MCF 10A (cell line): ENCODE measurements at regions not wholly inside any gene's neighbourhood (a gene's known extent, or its start where the extent isn't known, plus 50 kb on each side); places are given as distances from the start of the nearest gene placed in this dataset.

ENCODE experiments used
- BruUV-seq: library from RNA; stranded (reverse); fragments of 400-500 nt; replicated peaks from 2 replicates; lab custom pipeline; 2021; lab: Mats Ljungman, UMichigan
- CTCF ChIA-PET: fragments of 300-600 bp; sonication (Branson Sonifier 250); formaldehyde crosslinking; extraction: SDS; loops from one replicate; lab custom pipeline; 2021; ENCODE audit warnings: antibody characterized with exemption, inconsistent platforms; lab: Yijun Ruan, JAX
- POLR2A ChIA-PET: fragments of 300-600, 350-650 bp; sonication (Branson Sonifier 250); formaldehyde crosslinking; extraction: SDS; loops from one replicate; lab custom pipeline; 2020; ENCODE audit warnings: antibody characterized with exemption, inconsistent platforms; lab: Yijun Ruan, JAX
- DNase-seq: peaks from one replicate; pipeline ENCODE4 v3.0.0-alpha.2; 2018; ENCODE audit not compliant: unreplicated experiment
- H3K27ac Mint-ChIP-seq: one replicate; pipeline ENCODE4 v1.8.0; 2022; ENCODE audit warnings: mild to moderate bottlenecking, low read depth, mixed read lengths; ENCODE audit not compliant: unreplicated experiment
- H3K27me3 Mint-ChIP-seq: one replicate; pipeline ENCODE4 v1.8.0; 2022; ENCODE audit warnings: mixed read lengths; ENCODE audit not compliant: insufficient read depth, unreplicated experiment
- H3K36me3 Mint-ChIP-seq: one replicate; pipeline ENCODE4 v1.8.0; 2022; ENCODE audit warnings: mild to moderate bottlenecking, moderate library complexity, mixed read lengths; ENCODE audit not compliant: insufficient read depth, unreplicated experiment
- H3K4me1 Mint-ChIP-seq: one replicate; pipeline ENCODE4 v1.8.0; 2022; ENCODE audit warnings: mixed read lengths; ENCODE audit not compliant: insufficient read depth, unreplicated experiment
- H3K4me3 Mint-ChIP-seq: one replicate; pipeline ENCODE4 v1.8.0; 2022; ENCODE audit warnings: mild to moderate bottlenecking, moderate library complexity, mixed read lengths; ENCODE audit not compliant: unreplicated experiment
- H3K9me3 Mint-ChIP-seq: one replicate; pipeline ENCODE4 v1.8.0; 2022; ENCODE audit warnings: mixed read lengths; ENCODE audit not compliant: unreplicated experiment
- CTCF ChIP-seq: fragments of 200-600 bp; IDR thresholded peaks from one replicate; pipeline ENCODE4 v1.8.0; 2022; ENCODE audit warnings: antibody characterized with exemption, mild to moderate bottlenecking; ENCODE audit not compliant: unreplicated experiment
- intact Hi-C: fragments of 100-400 bp; cut with micrococcal nuclease; formaldehyde crosslinking; loops from 2 replicates; pipeline ENCODE4 v1.14.1; 2022

DNA sequence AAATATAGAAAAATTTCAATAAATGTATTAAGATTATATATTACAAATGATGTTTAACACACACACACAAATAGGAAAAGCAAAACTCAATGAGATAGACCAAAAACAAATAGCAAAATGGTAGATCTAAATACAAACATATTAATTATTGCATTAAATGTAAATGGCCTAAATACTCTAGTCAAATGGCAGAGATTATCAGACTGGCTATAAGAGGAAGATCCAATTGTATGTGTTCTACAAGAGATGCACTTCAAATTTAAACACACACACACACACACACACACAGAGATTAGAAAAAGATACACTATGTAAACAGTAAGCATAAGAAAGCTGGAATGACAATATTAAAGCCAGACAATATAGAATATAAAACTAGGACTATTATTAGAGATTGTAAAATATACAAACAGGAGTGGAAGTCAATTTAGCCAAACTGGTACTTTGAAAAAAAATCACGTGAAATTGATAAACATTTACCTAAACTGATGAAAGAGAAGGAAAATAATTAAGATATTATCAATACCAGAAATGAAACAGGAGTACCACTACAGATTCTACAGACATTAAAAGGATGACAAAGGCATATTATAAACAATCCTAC is 150.5 kb downstream of the TBXT start:
- Mint-ChIP-seq H3K4me1 (no peaks in the 10 kb centered on the region), H3K27ac (no peak overlapping the region)
- CTCF ChIA-PET: no interaction called here

DNA sequence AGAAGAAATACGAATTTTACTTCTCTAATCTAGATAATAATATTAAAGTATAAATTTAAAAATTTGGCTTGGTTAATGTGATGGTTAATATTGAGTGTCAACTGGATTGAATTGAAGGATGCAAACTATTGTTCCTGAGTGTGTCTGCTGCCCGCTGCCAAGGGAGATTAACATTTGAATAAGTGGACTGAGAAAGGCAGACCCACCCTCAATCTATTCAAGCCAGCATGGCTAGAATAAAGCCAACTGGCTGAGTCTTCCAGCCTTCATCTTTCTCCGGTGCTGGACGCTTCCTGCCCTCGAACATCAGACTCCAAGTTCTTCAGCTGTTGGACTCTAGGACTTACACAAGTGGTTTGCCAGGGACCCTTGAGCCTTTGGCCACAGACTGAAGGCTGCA is 152.7 kb downstream of the TBXT start:
- CTCF ChIA-PET: interaction anchor here (0.6 kb wide), 1 partner anchor 266 kb away, joined by 3 read pairs; no protein-coding TSS in a partner anchor
- Mint-ChIP-seq H3K27me3 (no peaks in the 10 kb centered on the region), H3K9me3 (peaks cover 16% of the 10 kb centered on the region), H3K4me3 (no peak overlapping the region), H3K4me1 (peaks cover 5% of the 10 kb centered on the region), H3K36me3 (no peaks in the 10 kb centered on the region), H3K27ac (no peak overlapping the region)
- POLR2A ChIA-PET: no interaction called here
- TF ChIP-seq CTCF: no peak
- BruUV-seq: no TSS peak
- intact Hi-C loops: no loop called here
- no peak for DNase-seq

More for the DNA sequence above, 150.5 kb downstream of the TBXT start:
- Mint-ChIP-seq H3K9me3 (peaks cover 16% of the 10 kb centered on the region), H3K4me3 (no peak overlapping the region), H3K36me3 (no peaks in the 10 kb centered on the region), H3K27me3 (no peaks in the 10 kb centered on the region)
- DNase-seq: no peak
- no TSS peak for BruUV-seq
- intact Hi-C loops: no loop called here
- TF ChIP-seq CTCF: no peak
- POLR2A ChIA-PET: interaction anchor here (0.8 kb wide), 1 partner anchor 29 kb away, joined by 4 read pairs; no protein-coding TSS in a partner anchor

DNA sequence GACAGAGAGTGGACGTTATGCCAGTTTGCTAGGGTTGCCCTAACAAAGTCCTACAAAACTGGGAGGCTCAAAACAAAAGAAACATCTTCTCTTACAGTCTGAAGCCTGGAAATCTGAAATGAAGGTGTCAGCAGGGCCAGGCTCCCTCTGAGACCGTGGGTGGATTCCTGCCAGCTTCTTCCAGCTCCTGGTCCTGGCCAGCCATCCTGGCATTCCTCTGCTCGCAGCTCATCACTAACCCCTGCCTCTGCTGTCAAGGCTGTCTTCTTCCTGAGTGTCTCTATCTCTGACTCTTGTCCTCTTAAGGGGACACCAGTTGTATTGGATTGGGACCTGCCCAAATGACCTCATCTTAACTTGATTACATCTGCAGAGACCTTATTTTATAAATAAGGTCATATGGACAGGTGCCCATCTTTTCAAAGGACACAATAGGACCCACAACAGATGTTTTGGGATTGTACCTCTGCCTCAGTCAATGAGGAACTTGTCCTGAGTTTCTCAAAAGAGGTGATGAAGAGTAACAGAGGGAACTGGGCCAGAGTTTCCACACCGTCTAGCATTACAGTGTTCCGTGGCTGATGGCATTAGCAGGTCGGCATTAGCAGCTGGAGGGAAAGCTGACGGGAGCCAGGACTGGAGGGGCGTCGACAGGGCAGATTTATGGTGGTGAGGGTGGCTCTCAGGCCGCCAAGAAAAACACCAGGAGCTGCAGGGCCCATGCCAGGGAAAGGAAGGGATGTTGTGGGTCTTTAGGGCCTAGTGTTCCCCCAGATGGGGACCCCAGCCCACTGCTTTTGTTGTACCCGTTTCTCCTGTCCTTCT is 157.3 kb downstream of the TBXT start:
- POLR2A ChIA-PET: no interaction called here
- Mint-ChIP-seq H3K9me3 (no peaks in the 10 kb centered on the region), H3K4me1 (peaks cover 5% of the 10 kb centered on the region), H3K27ac (no peak overlapping the region), H3K27me3 (no peaks in the 10 kb centered on the region), H3K4me3 (no peak overlapping the region), H3K36me3 (no peaks in the 10 kb centered on the region)
- TF ChIP-seq CTCF: no peak
- DNase-seq: no peak
- CTCF ChIA-PET: interaction anchor here (0.6 kb wide), 1 partner anchor 72 kb away, joined by 4 read pairs; no protein-coding TSS in a partner anchor
- no TSS peak for BruUV-seq
- intact Hi-C loops: no loop called here

DNA sequence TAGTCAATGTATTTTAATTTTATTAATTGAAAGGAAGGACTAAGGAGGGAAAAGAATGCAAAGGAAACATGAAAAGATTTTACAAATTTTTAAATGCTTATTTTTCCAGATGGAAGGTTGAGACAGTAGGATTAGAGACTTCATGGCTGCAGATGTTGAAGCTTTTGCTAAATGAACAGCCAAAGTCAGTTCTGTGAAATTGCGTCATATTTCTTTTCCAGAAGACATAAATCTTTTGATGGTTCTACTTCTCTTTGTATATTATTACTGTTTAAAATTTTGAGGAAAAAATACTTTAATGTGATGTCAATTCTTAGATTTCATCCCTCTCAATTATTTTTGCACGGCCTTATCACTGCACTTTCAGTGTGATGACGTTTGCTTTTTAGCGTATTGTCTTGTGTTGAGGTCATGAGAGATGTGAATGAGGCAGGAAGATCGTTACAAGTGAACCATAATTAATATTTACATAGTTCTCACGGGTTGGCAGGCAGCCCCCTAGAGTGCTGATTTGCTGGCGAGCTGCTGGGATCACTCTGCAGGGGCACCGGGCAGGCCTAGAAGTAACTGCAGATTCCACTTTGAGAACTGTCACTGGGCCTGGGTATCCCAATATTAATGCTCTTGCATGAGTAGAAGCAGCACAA is 158.1 kb downstream of the TBXT start:
- no peak for DNase-seq
- intact Hi-C loops: no loop called here
- Mint-ChIP-seq H3K9me3 (no peaks in the 10 kb centered on the region), H3K36me3 (no peaks in the 10 kb centered on the region), H3K27ac (no peak overlapping the region), H3K4me1 (peaks cover 5% of the 10 kb centered on the region), H3K27me3 (no peaks in the 10 kb centered on the region), H3K4me3 (no peak overlapping the region)
- ChIA-PET CTCF (interaction anchor here (0.6 kb wide), 1 partner anchor 73 kb away, joined by 4 read pairs; no protein-coding TSS in a partner anchor), POLR2A (no interaction called here)
- TF ChIP-seq CTCF: no peak
- BruUV-seq: no TSS peak
